Dendritic cell treated with granulocyte-macrophage colony-stimulating factor and Interleukin-4, amounts not matched to agents 40 ng/mL and 50 ng/mL, for 4 days (primary cell): ENCODE measurements at regions not wholly inside any gene's neighbourhood (a gene's known extent, or its start where the extent isn't known, plus 50 kb on each side); places are given as distances from the start of the nearest gene placed in this dataset.
"Not testable (repeated sequence)": the region's sequence is repeated elsewhere in the genome, so short reads cannot be mapped to it uniquely, and the experiment has no call there.

Source experiments
- H3K27ac Mint-ChIP-seq: one replicate; pipeline ENCODE4 v1.8.0; 2022; ENCODE audit warnings: mild to moderate bottlenecking, mixed read lengths
- H3K27me3 Mint-ChIP-seq: one replicate; pipeline ENCODE4 v1.8.0; 2022; ENCODE audit warnings: mild to moderate bottlenecking, mixed read lengths
- H3K36me3 Mint-ChIP-seq: one replicate; pipeline ENCODE4 v1.8.0; 2022; ENCODE audit warnings: low read depth, mixed read lengths
- H3K4me1 Mint-ChIP-seq: one replicate; pipeline ENCODE4 v1.8.0; 2022; ENCODE audit warnings: low read depth, mixed read lengths
- H3K4me3 Mint-ChIP-seq: one replicate; pipeline ENCODE4 v1.8.0; 2022; ENCODE audit warnings: mild to moderate bottlenecking, moderate library complexity, mixed read lengths
- H3K9me3 Mint-ChIP-seq: one replicate; pipeline ENCODE4 v1.8.0; 2022; ENCODE audit warnings: mixed read lengths
- intact Hi-C: fragments of 100-400 bp; cut with micrococcal nuclease; formaldehyde crosslinking; loops from one replicate; pipeline ENCODE4 v1.15.0; 2022

DNA sequence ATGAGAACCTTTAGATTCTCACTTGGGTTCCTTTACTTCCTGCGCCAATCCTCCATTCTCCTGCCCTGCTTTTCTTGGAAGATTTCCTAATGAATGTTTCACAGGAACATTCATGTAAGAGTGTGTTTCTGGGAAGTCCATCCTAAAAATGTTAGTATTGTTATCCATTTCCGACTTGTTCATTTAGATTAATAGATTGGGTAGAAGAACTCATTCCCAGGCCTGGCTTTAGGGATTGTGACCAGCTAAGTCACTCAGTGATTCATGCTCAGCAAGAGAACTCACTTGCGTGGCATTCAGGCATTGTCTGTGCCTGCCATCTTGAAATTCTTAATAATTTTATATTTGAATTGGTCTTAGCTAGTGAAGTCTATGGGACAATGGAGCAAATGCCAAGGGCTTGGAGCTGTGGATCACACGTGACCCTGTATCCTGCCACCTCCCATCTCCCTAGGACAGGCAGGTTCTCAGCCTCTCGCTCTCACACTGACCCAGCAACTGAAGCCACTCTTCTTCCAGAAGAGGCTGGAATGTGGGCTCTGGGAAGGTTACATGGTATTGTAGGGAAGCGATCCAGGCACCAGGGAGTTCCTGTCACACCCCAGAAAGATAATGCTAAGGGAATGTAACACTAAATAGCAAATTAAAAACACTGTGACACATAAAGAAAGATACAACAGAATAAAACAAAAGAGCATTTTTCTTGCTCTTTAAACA is 562.1 kb downstream of the TMA16 start:
- H3K4me3 Mint-ChIP-seq: no peak overlapping the region
- H3K4me1 Mint-ChIP-seq: no peaks in the 10 kb centered on the region
- H3K27ac Mint-ChIP-seq: no peak overlapping the region
- intact Hi-C loops: no loop called here
- no peaks in the 10 kb centered on the region for H3K27me3 Mint-ChIP-seq
- no peaks in the 10 kb centered on the region for H3K9me3 Mint-ChIP-seq
- no peaks in the 10 kb centered on the region for H3K36me3 Mint-ChIP-seq

DNA sequence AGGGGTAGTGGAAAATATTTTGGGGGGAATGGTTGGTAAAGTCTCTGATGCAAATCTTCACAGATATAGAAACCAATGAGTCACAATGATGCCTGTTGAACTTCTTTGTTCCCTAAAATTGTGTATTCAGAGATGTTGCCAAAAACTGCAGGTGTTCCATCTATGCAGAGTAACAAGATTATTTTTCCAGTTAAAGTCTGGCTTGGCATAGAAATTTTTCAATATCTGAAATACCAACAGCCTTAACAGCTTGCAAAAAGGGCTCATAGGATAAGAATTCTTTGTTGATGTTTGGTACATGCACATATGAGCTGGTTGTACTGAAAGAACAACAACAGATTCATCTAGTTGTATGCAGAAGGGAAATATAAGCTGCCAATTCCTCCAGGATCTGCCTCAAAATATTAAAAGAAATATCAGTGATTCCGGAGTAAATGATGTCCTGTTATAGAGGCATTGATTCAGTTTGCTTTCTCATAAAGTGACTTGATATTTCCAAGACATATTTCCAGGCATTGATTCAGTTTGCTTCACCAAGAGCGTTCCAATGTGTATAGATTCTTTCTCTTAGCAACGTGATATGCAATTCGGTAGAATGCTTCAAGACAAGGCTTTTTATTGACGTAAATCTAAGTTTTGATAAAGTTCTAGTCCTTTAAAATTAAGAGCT is 564.4 kb downstream of the TMA16 start:
- intact Hi-C loops: no loop called here
- no peaks in the 10 kb centered on the region for H3K4me1 Mint-ChIP-seq

DNA sequence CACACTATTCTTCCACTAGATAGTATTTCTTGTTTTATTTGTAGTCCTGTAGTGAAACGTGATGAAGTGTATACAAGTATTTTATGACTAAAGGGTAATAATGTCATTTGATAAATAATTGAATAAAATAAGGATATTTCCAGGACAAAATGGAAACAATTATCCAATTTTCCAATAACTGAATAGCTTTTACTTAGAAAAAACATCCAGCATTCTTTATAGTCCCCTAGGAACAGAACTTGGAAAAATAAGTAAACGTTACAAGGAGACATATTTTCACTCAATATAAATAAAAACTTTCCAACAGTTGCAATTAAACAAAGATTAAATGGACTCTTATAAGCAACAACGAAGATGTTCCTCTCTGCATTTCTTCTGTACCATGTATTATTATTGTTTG is 566.0 kb downstream of the TMA16 start:
- Mint-ChIP-seq H3K27ac (no peak overlapping the region), H3K27me3 (no peaks in the 10 kb centered on the region), H3K4me3 (no peak overlapping the region), H3K36me3 (no peaks in the 10 kb centered on the region), H3K9me3 (peaks cover 14% of the 10 kb centered on the region), H3K4me1 (no peaks in the 10 kb centered on the region)
- intact Hi-C loops: no loop called here

More for the DNA sequence above, 564.4 kb downstream of the TMA16 start:
- Mint-ChIP-seq H3K36me3 (no peaks in the 10 kb centered on the region), H3K27ac (no peak overlapping the region), H3K9me3 (no peaks in the 10 kb centered on the region), H3K27me3 (no peaks in the 10 kb centered on the region), H3K4me3 (no peak overlapping the region)

DNA sequence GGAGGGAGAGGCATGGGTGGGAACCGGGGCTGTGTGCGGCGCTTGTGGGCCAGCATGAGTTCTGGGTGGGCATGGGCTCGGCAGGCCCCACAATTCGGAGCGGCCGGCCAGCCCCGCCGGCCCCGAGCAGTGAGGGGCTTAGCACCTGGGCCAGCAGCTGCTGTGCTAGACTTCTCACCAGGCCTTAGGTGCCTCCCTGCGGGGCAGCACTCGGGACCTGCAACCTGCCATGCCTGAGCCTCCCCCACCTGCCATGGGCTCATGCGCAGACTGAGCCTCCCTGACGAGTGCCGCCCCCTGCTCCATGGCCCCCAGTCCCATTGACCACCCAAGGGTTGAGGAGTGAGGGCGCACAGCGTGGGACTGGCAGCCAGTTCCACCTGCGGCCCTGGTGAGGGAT is 573.9 kb downstream of the TMA16 start:
- H3K4me1 Mint-ChIP-seq: no peaks in the 10 kb centered on the region
- H3K36me3 Mint-ChIP-seq: no peaks in the 10 kb centered on the region
- H3K9me3 Mint-ChIP-seq: peaks cover 69% of the 10 kb centered on the region
- intact Hi-C loops: no loop called here
- no peak overlapping the region for H3K27ac Mint-ChIP-seq
- H3K4me3 Mint-ChIP-seq: no peak overlapping the region
- no peaks in the 10 kb centered on the region for H3K27me3 Mint-ChIP-seq

DNA sequence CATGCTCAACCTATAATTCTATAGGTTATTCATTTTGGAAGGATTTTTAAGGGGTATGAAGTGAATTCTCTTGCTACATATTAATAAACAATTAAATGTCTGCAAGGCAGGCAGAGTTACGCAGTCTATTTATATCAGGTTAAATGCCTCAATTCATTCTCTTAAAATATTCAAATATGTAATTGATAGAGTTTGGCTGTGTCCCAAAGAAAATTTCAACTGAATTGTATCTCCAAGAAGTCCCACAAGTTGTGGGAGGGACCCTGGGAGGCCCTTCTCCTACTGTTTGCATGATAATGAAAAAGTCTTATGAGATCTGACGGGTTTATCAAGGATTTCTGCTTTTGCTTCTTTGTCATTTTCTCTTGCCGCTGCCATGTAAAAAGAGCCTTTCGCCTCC is 576.1 kb downstream of the TMA16 start:
- H3K27me3 Mint-ChIP-seq: no peaks in the 10 kb centered on the region
- intact Hi-C loops: no loop called here
- no peak overlapping the region for H3K4me3 Mint-ChIP-seq
- peaks cover 54% of the 10 kb centered on the region for H3K9me3 Mint-ChIP-seq
- no peak overlapping the region for H3K27ac Mint-ChIP-seq
- H3K36me3 Mint-ChIP-seq: no peaks in the 10 kb centered on the region
- no peaks in the 10 kb centered on the region for H3K4me1 Mint-ChIP-seq

DNA sequence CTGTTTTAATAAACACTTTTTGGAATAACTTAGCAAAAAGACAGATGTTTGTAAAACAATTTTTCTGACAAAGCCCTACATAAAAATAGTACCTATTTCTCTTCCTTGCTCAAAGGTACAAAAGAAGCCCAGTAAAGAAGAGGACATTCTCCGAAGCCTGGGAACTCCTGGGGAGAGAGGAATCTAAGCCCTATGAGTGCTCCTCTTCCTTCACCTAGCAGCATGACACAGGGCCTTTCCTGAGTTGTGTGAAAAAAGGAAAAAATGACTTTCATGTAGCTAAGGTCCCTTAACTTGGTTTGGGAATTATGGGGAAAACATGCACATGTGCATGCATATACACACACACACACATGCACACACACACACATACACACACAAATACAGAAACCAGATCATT is 586.9 kb downstream of the TMA16 start:
- no peak overlapping the region for H3K27ac Mint-ChIP-seq
- no peaks in the 10 kb centered on the region for H3K36me3 Mint-ChIP-seq
- H3K9me3 Mint-ChIP-seq: no peaks in the 10 kb centered on the region
- H3K4me3 Mint-ChIP-seq: no peak overlapping the region
- H3K4me1 Mint-ChIP-seq: no peaks in the 10 kb centered on the region
- H3K27me3 Mint-ChIP-seq: no peaks in the 10 kb centered on the region
- intact Hi-C loops: no loop called here

DNA sequence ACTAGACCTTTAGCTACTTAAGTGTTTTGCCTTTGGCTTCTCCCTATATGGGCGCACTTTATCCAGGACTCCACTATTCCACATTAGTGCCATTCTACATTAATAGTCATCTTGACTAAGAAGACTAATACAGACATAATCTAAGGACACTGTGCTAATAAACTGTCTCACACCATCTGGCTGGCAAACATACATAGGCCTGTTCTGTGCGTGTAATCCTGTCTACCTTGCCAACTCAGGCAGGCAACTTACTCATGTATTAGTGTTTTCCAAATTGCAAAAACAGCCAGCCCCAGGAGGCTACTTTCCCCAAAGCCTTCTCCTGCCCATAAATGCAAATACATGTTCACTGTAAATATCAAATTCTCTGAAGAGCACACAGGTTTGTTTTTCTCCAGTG is 587.3 kb downstream of the TMA16 start:
- intact Hi-C loops: no loop called here
- Mint-ChIP-seq H3K27ac (no peak overlapping the region), H3K4me3 (no peak overlapping the region)

DNA sequence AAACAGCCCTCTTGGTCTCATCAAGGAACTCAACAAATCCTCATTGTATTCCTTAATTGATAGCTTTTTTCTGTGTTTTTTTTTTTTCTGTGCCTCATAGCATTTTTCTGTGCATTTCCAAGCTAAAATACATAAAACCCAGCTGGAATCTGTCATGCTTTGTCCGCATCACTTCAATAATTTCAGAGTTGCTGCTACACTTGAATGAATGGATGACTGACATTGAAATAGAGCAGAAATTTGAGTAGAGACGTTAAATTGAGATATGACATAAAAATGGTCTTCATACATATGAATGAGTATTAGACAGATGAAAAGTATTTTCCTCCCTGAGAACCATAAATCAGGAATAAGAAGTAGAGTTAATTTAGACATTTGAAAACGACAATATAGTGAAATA is 593.2 kb downstream of the TMA16 start:
- intact Hi-C loops: no loop called here
- no peaks in the 10 kb centered on the region for H3K27me3 Mint-ChIP-seq
- no peaks in the 10 kb centered on the region for H3K36me3 Mint-ChIP-seq

More for the DNA sequence above, 587.3 kb downstream of the TMA16 start:
- H3K36me3 Mint-ChIP-seq: no peaks in the 10 kb centered on the region
- H3K4me1 Mint-ChIP-seq: no peaks in the 10 kb centered on the region
- no peaks in the 10 kb centered on the region for H3K27me3 Mint-ChIP-seq
- no peaks in the 10 kb centered on the region for H3K9me3 Mint-ChIP-seq

DNA sequence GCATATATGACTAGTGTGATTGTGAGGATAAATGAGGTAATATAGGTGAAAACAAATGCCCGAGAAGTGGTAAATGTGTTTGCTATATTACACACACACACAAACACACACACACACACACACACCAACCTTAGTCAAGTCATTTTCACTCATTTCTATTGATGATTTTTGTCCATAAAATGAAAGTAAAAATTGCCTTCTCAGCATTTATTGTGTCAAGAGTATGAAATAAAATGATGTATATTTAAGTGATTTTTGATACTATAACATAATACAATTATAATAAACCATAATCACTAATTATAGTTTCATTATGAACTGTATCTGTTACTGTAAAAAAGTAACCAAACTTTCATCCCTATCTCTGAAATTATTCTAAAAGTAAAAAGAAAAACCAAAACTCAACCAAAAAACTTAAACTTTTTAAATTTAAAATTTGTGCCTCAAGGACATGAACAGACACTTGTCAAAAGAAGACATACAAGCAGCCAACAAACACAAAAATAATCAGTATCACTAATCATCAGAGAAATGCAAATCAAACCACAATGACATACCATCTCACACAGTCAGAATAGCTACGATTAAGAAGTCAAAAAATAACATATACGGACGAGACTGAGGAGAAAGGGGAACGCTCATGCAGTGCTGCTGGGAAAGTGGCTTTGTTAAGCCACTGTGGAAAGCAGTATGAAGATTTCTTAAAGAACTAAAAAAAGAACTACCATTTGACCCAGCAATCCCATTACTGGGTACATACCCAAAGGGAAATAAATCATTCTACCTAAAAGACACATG is 601.0 kb downstream of the TMA16 start:
- H3K36me3 Mint-ChIP-seq: no peaks in the 10 kb centered on the region
- no peak overlapping the region for H3K27ac Mint-ChIP-seq
- H3K27me3 Mint-ChIP-seq: no peaks in the 10 kb centered on the region
- intact Hi-C loops: no loop called here
- no peaks in the 10 kb centered on the region for H3K4me1 Mint-ChIP-seq
- H3K4me3 Mint-ChIP-seq: no peak overlapping the region
- H3K9me3 Mint-ChIP-seq: peaks cover 4% of the 10 kb centered on the region

More for the DNA sequence above, 593.2 kb downstream of the TMA16 start:
- no peak overlapping the region for H3K27ac Mint-ChIP-seq
- H3K4me3 Mint-ChIP-seq: no peak overlapping the region
- H3K4me1 Mint-ChIP-seq: no peaks in the 10 kb centered on the region
- no peaks in the 10 kb centered on the region for H3K9me3 Mint-ChIP-seq

DNA sequence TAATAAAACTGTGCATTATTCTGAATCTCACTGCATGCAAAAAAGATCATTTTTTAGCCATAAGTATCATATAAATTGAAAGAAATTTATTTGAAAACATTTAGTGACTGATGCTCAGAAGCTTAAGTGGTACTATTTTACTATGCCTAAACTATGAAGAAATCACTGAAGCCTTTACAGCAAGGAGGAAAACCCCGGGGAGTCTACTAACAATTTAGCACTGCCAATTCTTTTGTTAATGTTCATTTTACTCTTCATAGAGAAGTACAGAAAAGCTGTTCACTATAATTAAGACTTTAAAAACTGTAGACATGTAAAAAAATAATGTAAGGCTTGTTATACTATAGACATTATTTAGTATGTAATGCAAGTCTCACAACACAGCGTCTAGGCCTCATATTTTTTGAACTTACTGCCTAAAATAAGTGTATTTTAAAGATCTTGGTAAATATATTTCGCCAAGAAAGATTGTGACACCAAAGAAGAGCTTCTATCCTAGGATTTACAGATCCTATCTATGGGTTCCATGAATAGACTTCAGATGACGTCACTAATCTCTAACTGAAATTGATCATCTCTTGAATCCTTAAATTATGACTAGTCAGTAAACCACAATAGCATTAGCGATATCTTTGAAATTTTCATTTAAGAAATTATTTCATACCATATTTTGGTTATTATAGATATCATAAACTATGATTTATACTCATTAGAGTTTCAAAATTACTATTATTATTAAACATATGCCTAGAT is 602.5 kb downstream of the TMA16 start:
- Mint-ChIP-seq H3K27ac (no peak overlapping the region), H3K27me3 (no peaks in the 10 kb centered on the region), H3K4me3 (no peak overlapping the region), H3K36me3 (no peaks in the 10 kb centered on the region), H3K4me1 (no peaks in the 10 kb centered on the region), H3K9me3 (peaks cover 7% of the 10 kb centered on the region)
- intact Hi-C loops: no loop called here

DNA sequence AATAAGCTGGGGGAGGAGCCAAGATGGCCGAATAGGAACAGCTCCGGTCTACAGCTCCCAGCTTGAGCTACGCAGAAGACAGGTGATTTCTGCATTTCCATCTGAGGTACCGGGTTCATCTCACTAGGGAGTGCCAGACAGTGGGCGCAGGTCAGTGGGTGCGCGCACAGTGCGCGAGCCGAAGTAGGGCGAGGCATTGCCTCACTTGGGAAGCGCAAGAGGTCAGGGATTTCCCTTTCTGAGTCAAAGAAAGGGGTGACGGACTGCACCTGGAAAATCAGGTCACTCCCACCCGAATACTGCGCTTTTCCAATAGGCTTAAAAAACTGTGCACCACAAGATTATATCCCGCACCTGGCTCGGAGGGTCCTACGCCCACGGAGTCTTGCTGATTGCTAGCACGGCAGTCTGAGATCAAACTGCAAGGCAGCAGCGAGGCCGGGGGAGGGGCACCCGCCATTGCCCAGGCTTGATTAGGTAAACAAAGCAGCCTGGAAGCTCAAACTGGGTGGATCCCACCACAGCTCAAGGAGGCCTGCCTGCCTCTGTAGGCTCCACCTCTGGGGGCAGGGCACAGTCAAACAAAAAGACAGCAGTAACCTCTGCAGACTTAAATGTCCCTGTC is 606.4 kb downstream of the TMA16 start:
- H3K9me3 Mint-ChIP-seq, H3K27me3 Mint-ChIP-seq, H3K4me3 Mint-ChIP-seq, H3K27ac Mint-ChIP-seq, intact Hi-C loops, H3K4me1 Mint-ChIP-seq, H3K36me3 Mint-ChIP-seq: not testable (repeated sequence)

DNA sequence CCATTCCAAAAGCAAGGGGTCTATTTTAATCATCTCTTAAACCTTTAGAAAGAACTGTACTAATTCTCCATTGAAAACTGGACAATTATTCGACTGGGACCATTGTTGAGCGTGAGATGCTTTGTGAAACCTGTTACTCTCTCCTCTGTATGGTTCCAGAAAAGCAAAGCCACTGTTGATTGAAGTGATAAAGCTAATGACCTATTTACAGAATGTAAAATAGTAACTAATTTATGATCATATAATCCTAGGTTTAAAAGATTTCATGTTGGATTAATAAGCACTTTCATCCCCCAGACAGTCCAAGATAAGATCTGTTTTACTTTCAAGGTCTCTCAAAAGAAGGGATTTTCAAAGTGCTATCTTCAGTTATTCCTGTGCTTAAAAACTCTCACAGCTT is 614.5 kb downstream of the TMA16 start:
- H3K27ac Mint-ChIP-seq: no peak overlapping the region
- H3K9me3 Mint-ChIP-seq: no peaks in the 10 kb centered on the region
- intact Hi-C loops: no loop called here
- no peaks in the 10 kb centered on the region for H3K4me1 Mint-ChIP-seq
- no peaks in the 10 kb centered on the region for H3K36me3 Mint-ChIP-seq
- H3K4me3 Mint-ChIP-seq: no peak overlapping the region
- no peaks in the 10 kb centered on the region for H3K27me3 Mint-ChIP-seq

DNA sequence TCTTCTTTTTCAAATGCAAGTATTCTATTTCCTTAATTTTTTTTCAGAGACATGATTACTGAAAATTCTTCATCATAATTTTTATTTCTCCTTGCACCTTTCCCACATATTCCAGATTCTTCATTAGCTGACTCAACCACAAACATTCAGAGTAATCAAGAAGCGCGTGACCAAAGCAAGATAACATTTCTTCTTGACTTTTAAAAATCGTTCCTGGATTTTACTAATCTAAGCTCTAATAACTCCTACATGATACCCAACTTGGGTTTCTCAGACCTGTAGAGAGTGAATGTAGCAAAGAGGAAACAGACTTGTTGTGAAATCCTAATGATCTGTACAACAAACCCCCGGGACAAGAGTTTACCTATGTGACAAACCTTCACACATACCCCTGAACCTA is 615.0 kb downstream of the TMA16 start:
- no peak overlapping the region for H3K27ac Mint-ChIP-seq
- no peak overlapping the region for H3K4me3 Mint-ChIP-seq
- H3K36me3 Mint-ChIP-seq: no peaks in the 10 kb centered on the region
- no peaks in the 10 kb centered on the region for H3K27me3 Mint-ChIP-seq
- H3K4me1 Mint-ChIP-seq: no peaks in the 10 kb centered on the region
- intact Hi-C loops: no loop called here
- no peaks in the 10 kb centered on the region for H3K9me3 Mint-ChIP-seq
